H7 (cell line): ENCODE measurements at regions not wholly inside any gene's neighbourhood (a gene's known extent, or its start where the extent isn't known, plus 50 kb on each side); places are given as distances from the start of the nearest gene placed in this dataset.
"Not testable (repeated sequence)": the region's sequence is repeated elsewhere in the genome, so short reads cannot be mapped to it uniquely, and the experiment has no call there.

Experiments used
- DNase-seq: peaks from one replicate; pipeline ENCODE4 v3.0.0; 2012
- H3K27me3 ChIP-seq: 2 replicates; pipeline ENCODE4 v1.6.0; 2011; ENCODE audit warnings: mild to moderate bottlenecking, low read length; ENCODE audit not compliant: control insufficient read depth, insufficient read depth
- H3K36me3 ChIP-seq: replicated peaks from 2 replicates; pipeline ENCODE4 v1.5.1; 2011; ENCODE audit warnings: low read length; ENCODE audit not compliant: control insufficient read depth, insufficient read depth
- H3K4me3 ChIP-seq: 2 replicates; pipeline ENCODE4 v1.5.1; 2011; ENCODE audit warnings: low read depth, mild to moderate bottlenecking, control low read depth, low read length, moderate library complexity; ENCODE audit not compliant: insufficient read depth

GRCh38 chr9:15070716-15071115 is 160.5 kb upstream of the FREM1 start:
- DNase-seq = no peak
- H3K4me3 ChIP-seq = no peak overlapping the region
- no peaks in the 10 kb centered on the region for H3K36me3 ChIP-seq
- H3K27me3 ChIP-seq = no peaks in the 10 kb centered on the region

DNA sequence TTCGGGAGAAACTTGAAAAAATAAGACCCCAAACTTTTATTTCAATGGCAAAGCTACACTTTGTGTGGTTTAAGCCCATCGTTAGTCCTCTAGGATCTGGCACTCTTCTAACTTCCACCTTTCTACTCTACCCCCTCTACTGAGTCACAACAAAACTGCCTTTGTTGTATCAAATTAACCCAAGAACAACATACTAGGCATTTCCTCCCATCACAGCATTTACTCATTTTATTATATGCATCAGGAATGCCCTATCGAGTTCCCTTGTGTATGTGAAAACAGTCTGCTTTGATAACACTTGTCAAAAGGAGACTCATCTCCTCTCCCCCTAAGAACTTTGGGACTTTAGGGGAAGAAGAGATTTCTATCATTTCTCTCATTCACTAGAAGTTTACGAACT is 158.9 kb upstream of the FREM1 start:
- DNase-seq = no peak
- no peak overlapping the region for H3K4me3 ChIP-seq
- H3K27me3 ChIP-seq = no peaks in the 10 kb centered on the region
- no peaks in the 10 kb centered on the region for H3K36me3 ChIP-seq

DNA sequence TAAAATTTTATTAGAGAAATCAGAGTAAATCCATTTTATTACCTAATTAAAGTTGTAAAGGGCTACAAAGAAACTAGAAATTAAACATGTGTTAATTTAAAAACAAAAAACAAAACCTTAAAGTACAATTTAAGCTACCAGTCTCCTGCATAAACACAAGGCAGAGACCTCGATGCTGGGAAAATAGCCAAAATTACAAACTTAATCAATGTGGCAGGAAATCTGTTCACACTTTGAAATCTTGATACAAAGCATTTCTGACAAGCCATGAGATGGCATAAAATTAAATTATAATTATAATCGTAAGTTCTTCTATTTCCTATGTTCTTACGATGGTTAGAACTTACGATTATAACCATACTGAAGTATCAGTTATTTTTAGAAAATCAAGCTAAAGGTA is 158.0 kb upstream of the FREM1 start:
- H3K36me3 ChIP-seq = no peaks in the 10 kb centered on the region
- no peaks in the 10 kb centered on the region for H3K27me3 ChIP-seq
- H3K4me3 ChIP-seq = no peak overlapping the region
- DNase-seq = no peak

DNA sequence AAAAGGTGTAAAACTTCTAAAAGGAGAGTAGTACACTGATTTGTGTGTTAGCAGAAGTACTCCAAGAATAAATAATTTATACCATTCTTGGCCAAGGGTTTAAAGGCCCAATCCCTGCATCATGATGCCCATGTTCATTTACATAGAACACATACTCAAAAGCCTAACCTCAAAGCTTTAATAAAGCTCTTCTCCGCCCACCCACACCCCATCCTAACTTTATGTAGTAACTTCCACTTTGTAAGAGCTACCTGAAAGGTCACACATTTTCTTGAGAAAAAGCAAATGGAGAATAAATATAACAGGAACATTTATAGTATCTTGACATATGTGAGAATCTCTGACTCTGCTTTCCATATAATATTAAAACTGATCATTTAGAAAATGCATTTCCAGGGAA is 148.8 kb upstream of the FREM1 start:
- Histone ChIP-seq H3K4me3 (no peak overlapping the region), H3K27me3 (no peaks in the 10 kb centered on the region), H3K36me3 (no peaks in the 10 kb centered on the region)
- no peak for DNase-seq

GRCh38 chr9:15058236-15058635 is 148.0 kb upstream of the FREM1 start:
- no peaks in the 10 kb centered on the region for H3K36me3 ChIP-seq
- H3K27me3 ChIP-seq = no peaks in the 10 kb centered on the region
- no peak for DNase-seq
- no peak overlapping the region for H3K4me3 ChIP-seq

DNA sequence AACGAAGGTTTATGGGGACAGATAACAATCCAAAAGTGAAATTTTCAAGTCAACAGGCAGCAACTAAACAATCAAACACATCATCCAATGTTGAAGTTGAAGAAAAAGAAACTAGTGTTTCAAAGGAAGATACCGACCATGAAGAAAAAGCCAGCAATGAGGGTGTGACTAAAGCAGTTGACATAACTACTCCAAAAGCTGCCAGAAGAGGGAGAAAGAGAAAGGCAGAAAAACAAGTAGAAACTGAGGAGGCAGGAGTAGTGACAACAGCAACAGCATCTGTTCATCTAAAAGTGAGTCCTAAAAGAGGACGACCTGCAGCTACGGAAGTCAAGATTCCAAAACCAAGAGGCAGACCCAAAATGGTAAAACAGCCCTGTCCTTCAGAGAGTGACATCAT is 145.1 kb upstream of the FREM1 start:
- not testable (repeated sequence) for H3K27me3 ChIP-seq, H3K36me3 ChIP-seq, H3K4me3 ChIP-seq
- DNase-seq = peak; percentile 22

DNA sequence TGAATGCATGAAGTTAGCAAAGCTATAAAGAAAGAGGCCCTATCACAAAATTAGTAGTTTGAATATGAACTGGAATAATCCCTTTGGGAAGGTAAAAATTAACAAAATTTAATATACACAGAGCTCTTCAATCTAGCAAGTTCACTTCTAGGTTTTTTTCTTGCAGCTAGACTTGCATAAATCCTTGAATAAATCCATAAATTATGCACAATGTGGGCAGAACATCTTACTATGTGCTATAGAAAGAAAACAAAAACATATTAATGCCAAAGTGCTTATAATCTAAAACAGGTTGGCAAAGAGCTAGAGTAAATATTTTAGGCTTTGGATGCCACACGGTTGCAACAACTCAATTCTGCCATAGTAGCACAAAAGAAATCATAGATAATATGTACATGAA is 138.5 kb upstream of the FREM1 start:
- Histone ChIP-seq H3K4me3 (no peak overlapping the region), H3K36me3 (no peaks in the 10 kb centered on the region), H3K27me3 (no peaks in the 10 kb centered on the region)
- DNase-seq = no peak

DNA sequence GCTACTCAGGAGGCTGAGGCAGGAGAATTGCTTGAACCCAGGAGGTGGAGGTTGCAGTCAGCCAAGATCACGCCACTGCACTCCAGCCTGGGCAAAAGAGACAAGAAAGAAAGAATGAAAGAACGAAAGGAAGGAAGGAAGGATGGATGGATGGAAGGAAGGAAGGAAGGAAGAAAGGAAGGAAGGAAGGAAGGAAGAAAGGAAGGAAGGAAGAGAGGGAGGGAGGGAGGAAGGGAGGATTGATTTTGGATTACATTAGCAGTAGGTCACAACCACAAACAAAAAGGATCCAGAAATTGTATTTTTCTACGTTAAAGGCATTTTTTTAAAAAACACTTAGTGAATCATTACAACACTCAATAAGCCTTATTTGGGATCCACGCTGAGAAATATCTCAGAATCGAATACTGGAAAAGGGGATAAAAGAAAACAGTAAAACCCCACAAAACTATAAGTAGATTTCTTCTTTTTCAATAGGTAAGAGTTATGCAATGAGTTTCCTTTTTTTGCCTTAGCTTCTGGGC is 136.9 kb upstream of the FREM1 start:
- Histone ChIP-seq H3K36me3 (no peaks in the 10 kb centered on the region), H3K4me3 (no peak overlapping the region), H3K27me3 (no peaks in the 10 kb centered on the region)
- DNase-seq = no peak

- DNase-seq = no peak
- Histone ChIP-seq H3K27me3 (no peaks in the 10 kb centered on the region), H3K36me3 (no peaks in the 10 kb centered on the region), H3K4me3 (no peak overlapping the region)
Observed at GRCh38 chr9:15033316-15033715, 123.1 kb upstream of the FREM1 start.

DNA sequence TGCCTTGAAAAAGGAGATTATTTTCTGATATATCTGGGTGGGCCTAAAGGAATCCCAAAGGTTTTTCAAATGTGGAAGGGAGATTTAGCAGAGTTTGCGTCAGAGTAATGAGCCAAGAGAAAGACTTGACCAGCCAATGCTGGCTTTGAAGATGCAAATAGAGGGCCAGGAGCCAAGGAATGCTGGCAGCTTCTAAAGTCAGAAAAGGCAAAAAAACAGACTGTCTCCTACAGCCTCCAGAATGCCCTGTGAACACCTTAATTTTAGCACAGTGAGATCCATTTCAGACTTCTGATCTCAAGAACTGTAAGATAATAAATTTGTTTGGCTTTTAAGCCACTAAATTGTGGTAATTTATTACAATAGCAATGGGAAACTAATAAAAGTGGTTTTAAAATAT is 122.6 kb upstream of the FREM1 start:
- H3K36me3 ChIP-seq = no peaks in the 10 kb centered on the region
- H3K4me3 ChIP-seq = no peak overlapping the region
- H3K27me3 ChIP-seq = no peaks in the 10 kb centered on the region
- DNase-seq = no peak

GRCh38 chr9:15021146-15021545 is 110.9 kb upstream of the FREM1 start:
- Histone ChIP-seq H3K4me3 (no peak overlapping the region), H3K36me3 (no peaks in the 10 kb centered on the region), H3K27me3 (no peaks in the 10 kb centered on the region)
- DNase-seq = no peak

DNA sequence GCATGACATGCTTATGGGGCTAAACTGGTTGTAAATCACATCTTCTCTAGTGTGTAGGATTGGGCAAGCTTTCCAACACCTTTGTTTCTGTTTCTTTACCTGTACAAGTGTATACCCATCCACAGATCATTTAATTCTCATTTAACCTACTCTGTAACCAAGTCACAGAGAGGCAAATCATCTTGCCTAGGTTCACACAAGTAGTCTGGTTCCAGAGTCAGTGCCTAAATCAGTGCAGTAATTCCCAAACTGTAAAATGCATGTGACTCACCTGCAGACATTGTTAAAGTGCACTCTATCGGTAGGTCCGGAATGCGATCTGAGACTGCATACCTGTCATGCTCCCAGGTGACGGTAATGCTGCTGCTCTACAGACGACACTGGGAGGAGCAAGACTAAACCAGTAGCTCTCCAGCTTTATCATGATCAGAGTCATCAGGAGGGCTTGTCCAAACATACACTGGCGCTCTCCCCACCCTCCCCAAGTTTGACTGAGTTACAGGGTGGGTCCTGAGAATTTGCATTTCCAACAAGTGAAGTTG is 107.9 kb upstream of the FREM1 start:
- no peak for DNase-seq
- Histone ChIP-seq H3K27me3 (no peaks in the 10 kb centered on the region), H3K4me3 (no peak overlapping the region), H3K36me3 (no peaks in the 10 kb centered on the region)

- Histone ChIP-seq H3K4me3 (no peak overlapping the region), H3K36me3 (no peaks in the 10 kb centered on the region), H3K27me3 (no peaks in the 10 kb centered on the region)
- DNase-seq = no peak
Observed at GRCh38 chr9:15010581-15010980, 100.4 kb upstream of the FREM1 start.

DNA sequence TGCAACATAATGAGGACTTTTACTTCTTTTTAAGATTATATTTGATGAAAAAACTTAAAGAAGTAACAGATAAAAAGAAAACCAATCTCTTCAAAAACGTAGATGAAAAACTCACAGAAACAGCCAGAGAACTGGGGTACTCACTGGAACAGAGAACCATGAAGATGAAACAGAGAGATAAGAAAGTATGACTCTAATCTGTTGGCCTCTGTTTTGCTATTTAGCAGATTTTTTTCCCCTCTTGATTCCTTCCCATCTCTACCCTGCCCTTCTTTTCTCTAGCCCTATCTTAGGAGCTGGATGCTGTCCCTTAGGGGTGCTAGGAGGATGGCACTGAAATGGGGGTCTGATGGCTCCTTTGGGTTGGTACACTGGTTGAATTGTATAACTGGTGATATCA is 97.5 kb upstream of the FREM1 start:
- no peaks in the 10 kb centered on the region for H3K36me3 ChIP-seq
- DNase-seq = no peak
- no peak overlapping the region for H3K4me3 ChIP-seq
- H3K27me3 ChIP-seq = no peaks in the 10 kb centered on the region

DNA sequence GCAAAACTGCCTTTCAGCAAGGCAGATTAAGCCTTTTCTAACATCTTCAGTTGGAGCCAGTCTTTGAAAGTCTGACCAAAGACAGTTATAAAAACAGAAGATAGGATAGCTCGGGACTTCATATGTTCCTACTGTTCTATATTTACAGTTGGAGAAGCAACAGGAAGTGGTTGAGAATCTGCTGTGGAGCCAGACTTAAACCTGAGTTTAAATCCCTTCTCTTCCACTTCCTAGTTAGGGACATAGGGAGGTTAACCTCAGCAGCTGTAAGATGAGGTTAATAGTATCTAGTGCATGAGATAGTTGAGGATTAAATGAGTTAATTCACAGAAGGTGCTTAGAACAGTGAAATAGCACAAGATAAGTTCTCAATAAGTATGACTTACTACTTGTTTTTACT is 84.5 kb upstream of the FREM1 start:
- Histone ChIP-seq H3K4me3 (no peak overlapping the region), H3K36me3 (no peaks in the 10 kb centered on the region), H3K27me3 (no peaks in the 10 kb centered on the region)
- DNase-seq = no peak

- no peaks in the 10 kb centered on the region for H3K36me3 ChIP-seq
- DNase-seq = no peak
- peak overlapping the region; percentile 60; the same call in 1 of the 2 replicates for H3K4me3 ChIP-seq
- no peaks in the 10 kb centered on the region for H3K27me3 ChIP-seq
Observed at GRCh38 chr9:14993901-14994554, 83.8 kb upstream of the FREM1 start.
